Right lobe of liver (tissue), 4 donors: ENCODE measurements at regions not wholly inside any gene's neighbourhood (a gene's known extent, or its start where the extent isn't known, plus 50 kb on each side); places are given as distances from the start of the nearest gene placed in this dataset.

ENCODE experiments used
- POLR2A ChIP-seq: fragments of 450-650 bp; IDR thresholded peaks from one replicate; pipeline ENCODE4 v1.6.1; 2017; ENCODE audit warnings: antibody characterized with exemption, mild to moderate bottlenecking
- TF ChIP-seq, protein P1 (sequence below), 4 donors: fragments of 200-600 bp in 3 of 4; fragments of 450-650 bp in 1 of 4; IDR thresholded peaks; one replicate each; pipeline versions ENCODE4 v1.5.1 to v1.8.0; 2016 to 2022; ENCODE audit warnings: antibody characterized with exemption in 4 of 4, mild to moderate bottlenecking in 2 of 4
- donor health status: DM: no; HTN: no; CAD: no.
- donor health status: DM: no; HTN: no; CAD: no.
- donor health status: DM: no; HTN: yes; CAD: no.

GRCh38 chr6:48889429-48889828 lies 573.6 kb downstream of the MMUT start:
- TF ChIP-seq, protein P1, sequence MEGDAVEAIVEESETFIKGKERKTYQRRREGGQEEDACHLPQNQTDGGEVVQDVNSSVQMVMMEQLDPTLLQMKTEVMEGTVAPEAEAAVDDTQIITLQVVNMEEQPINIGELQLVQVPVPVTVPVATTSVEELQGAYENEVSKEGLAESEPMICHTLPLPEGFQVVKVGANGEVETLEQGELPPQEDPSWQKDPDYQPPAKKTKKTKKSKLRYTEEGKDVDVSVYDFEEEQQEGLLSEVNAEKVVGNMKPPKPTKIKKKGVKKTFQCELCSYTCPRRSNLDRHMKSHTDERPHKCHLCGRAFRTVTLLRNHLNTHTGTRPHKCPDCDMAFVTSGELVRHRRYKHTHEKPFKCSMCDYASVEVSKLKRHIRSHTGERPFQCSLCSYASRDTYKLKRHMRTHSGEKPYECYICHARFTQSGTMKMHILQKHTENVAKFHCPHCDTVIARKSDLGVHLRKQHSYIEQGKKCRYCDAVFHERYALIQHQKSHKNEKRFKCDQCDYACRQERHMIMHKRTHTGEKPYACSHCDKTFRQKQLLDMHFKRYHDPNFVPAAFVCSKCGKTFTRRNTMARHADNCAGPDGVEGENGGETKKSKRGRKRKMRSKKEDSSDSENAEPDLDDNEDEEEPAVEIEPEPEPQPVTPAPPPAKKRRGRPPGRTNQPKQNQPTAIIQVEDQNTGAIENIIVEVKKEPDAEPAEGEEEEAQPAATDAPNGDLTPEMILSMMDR (IDR thresholded peaks at IDR 0.05): no peak
- TF ChIP-seq POLR2A: no peak
